ENCODE measurements at regions not wholly inside any gene's neighbourhood (a gene's known extent, or its start where the extent isn't known, plus 50 kb on each side); places are given as distances from the start of the nearest gene placed in this dataset.

- intact Hi-C loops (cut with DNase I; ENCODE audit: low total_unique reads) = no loop called here
- no peaks in the 10 kb centered on the region for H3K27me3 ChIP-seq
Observed at GRCh38 chr6:122903266-122903915, 92.6 kb upstream of the CLVS2 start.

GRCh38 chr6:122904166-122904565, 91.9 kb upstream of the CLVS2 start:
- no peaks in the 10 kb centered on the region for H3K27me3 ChIP-seq
- TF ChIP-seq POLR2A (IDR thresholded peaks at IDR 0.05) (no peak), CTCF (IDR thresholded peaks at IDR 0.05 in 4 of 5, conservative IDR thresholded peaks at IDR 0.05 in 1 of 5) (no peak)
- intact Hi-C loops (cut with DNase I; ENCODE audit: low total_unique reads) = no loop called here
- H3K27ac ChIP-seq = no peak overlapping the region
- in situ Hi-C loops (cut with MboI; ENCODE audit: low sequenced_read_pairs in 4 of 4) = no loop called here
- ATAC-seq (no peak), DNase-seq (no peak)
- no peaks in the 10 kb centered on the region for H3K9me3 ChIP-seq
- H3K36me3 ChIP-seq = no peaks in the 10 kb centered on the region
- no peaks in the 10 kb centered on the region for H3K4me1 ChIP-seq
- no peak overlapping the region for H3K4me3 ChIP-seq

More at GRCh38 chr6:122903266-122903915, 92.6 kb upstream of the CLVS2 start:
- Histone ChIP-seq H3K9me3 (no peaks in the 10 kb centered on the region), H3K27ac (no peak overlapping the region), H3K4me1 (no peaks in the 10 kb centered on the region), H3K4me3 (no peak overlapping the region), H3K36me3 (no peaks in the 10 kb centered on the region)
- ATAC-seq (no peak), DNase-seq (no peak)
- in situ Hi-C loops (cut with MboI; ENCODE audit: low sequenced_read_pairs in 4 of 4) = no loop called here
- TF ChIP-seq POLR2A (IDR thresholded peaks at IDR 0.05) (no peak), CTCF (IDR thresholded peaks at IDR 0.05 in 4 of 5, conservative IDR thresholded peaks at IDR 0.05 in 1 of 5) (no peak)

- Histone ChIP-seq H3K9me3 (peaks cover 0 to 6% (median 0%) of the 10 kb centered on the region in 3 donors), H3K4me1 (no peaks in the 10 kb centered on the region), H3K27me3 (no peaks in the 10 kb centered on the region), H3K27ac (no peak overlapping the region), H3K36me3 (no peaks in the 10 kb centered on the region), H3K4me3 (no peak overlapping the region)
- no peak for DNase-seq
- intact Hi-C loops (cut with DNase I; ENCODE audit: low total_unique reads) = no loop called here
- in situ Hi-C loops (cut with MboI; ENCODE audit: low sequenced_read_pairs in 4 of 4) = no loop called here
- ATAC-seq = no peak
- TF ChIP-seq POLR2A (IDR thresholded peaks at IDR 0.05) = no peak
- no peak for TF ChIP-seq CTCF (IDR thresholded peaks at IDR 0.05 in 4 of 5, conservative IDR thresholded peaks at IDR 0.05 in 1 of 5)
Observed at GRCh38 chr6:122913558-122913957, 82.5 kb upstream of the CLVS2 start.

GRCh38 chr6:122918714-122919113, 77.3 kb upstream of the CLVS2 start:
- ATAC-seq (no peak), DNase-seq (no peak)
- Histone ChIP-seq H3K36me3 (no peaks in the 10 kb centered on the region), H3K27ac (no peak overlapping the region), H3K9me3 (peaks cover 0 to 6% (median 0%) of the 10 kb centered on the region in 3 donors), H3K4me1 (no peaks in the 10 kb centered on the region), H3K4me3 (no peak overlapping the region), H3K27me3 (no peaks in the 10 kb centered on the region)
- in situ Hi-C loops (cut with MboI; ENCODE audit: low sequenced_read_pairs in 4 of 4) (no loop called here), intact Hi-C loops (cut with DNase I; ENCODE audit: low total_unique reads) (no loop called here)
- TF ChIP-seq CTCF (IDR thresholded peaks at IDR 0.05 in 4 of 5, conservative IDR thresholded peaks at IDR 0.05 in 1 of 5) (no peak), POLR2A (IDR thresholded peaks at IDR 0.05) (no peak)

All from gastrocnemius medialis (tissue), 4 donors.